Endodermal cell (in vitro differentiated cells): ENCODE measurements at regions not wholly inside any gene's neighbourhood (a gene's known extent, or its start where the extent isn't known, plus 50 kb on each side); places are given as distances from the start of the nearest gene placed in this dataset.
"Not testable (repeated sequence)": the region's sequence is repeated elsewhere in the genome, so short reads cannot be mapped to it uniquely, and the experiment has no call there.

Experiments
- DNase-seq: peaks from one replicate; pipeline ENCODE4 v3.0.0-alpha.2; 2017
- H3K27ac ChIP-seq: 2 replicates; pipeline ENCODE4 v1.5.1; 2013; ENCODE audit warnings: mild to moderate bottlenecking, low read depth, low read length, moderate library complexity
- H3K27me3 ChIP-seq: 2 replicates; pipeline ENCODE4 v1.6.1; 2013; ENCODE audit warnings: mild to moderate bottlenecking, low read length, moderate library complexity; ENCODE audit not compliant: insufficient read depth, control insufficient read depth, poor library complexity, severe bottlenecking
- H3K36me3 ChIP-seq: 2 replicates; pipeline ENCODE4 v1.7.0; 2013; ENCODE audit warnings: mild to moderate bottlenecking, low read length, moderate library complexity; ENCODE audit not compliant: control insufficient read depth, insufficient read depth
- H3K4me1 ChIP-seq: one replicate; pipeline ENCODE4 v1.7.0; 2013; ENCODE audit warnings: low read length; ENCODE audit not compliant: control insufficient read depth, insufficient read depth
- H3K4me3 ChIP-seq: 2 replicates; pipeline ENCODE4 v1.5.1; 2013; ENCODE audit warnings: mild to moderate bottlenecking, low read length, moderate library complexity
- H3K9ac ChIP-seq: 2 replicates; pipeline ENCODE4 v1.6.1; 2013; ENCODE audit warnings: mild to moderate bottlenecking, low read length, moderate library complexity; ENCODE audit not compliant: poor library complexity, severe bottlenecking; ENCODE audit errors: extremely low read depth
- H3K9me3 ChIP-seq: 2 replicates; pipeline ENCODE4 v1.6.1; 2013; ENCODE audit warnings: mild to moderate bottlenecking, low read length, moderate library complexity; ENCODE audit not compliant: control insufficient read depth
- H3K27ac Mint-ChIP-seq: 2 replicates; pipeline ENCODE4 v1.8.0; 2020; ENCODE audit warnings: mixed read lengths
- H3K27me3 Mint-ChIP-seq: 2 replicates; pipeline ENCODE4 v1.8.0; 2021; ENCODE audit warnings: mild to moderate bottlenecking, mixed read lengths; ENCODE audit not compliant: insufficient read depth
- H3K36me3 Mint-ChIP-seq: 2 replicates; pipeline ENCODE4 v1.8.0; 2020; ENCODE audit warnings: low read depth, mixed read lengths
- H3K4me1 Mint-ChIP-seq: 2 replicates; pipeline ENCODE4 v1.8.0; 2020; ENCODE audit warnings: mixed read lengths
- H3K4me3 Mint-ChIP-seq: 2 replicates; pipeline ENCODE4 v1.8.0; 2020; ENCODE audit warnings: mild to moderate bottlenecking, moderate library complexity, mixed read lengths
- H3K9me3 Mint-ChIP-seq: 2 replicates; pipeline ENCODE4 v1.8.0; 2020; ENCODE audit warnings: mild to moderate bottlenecking, mixed read lengths
- CTCF ChIP-seq: fragments of 200-600 bp; sonication (generic); conservative IDR thresholded peaks from 2 replicates; pipeline ENCODE4 v1.5.0; 2021; ENCODE audit warnings: antibody characterized with exemption, mild to moderate bottlenecking
- WGBS, 2 experiments: methylation state at CpG; one replicate each; pipeline versions ENCODE4 v1.1.5 to v1.1.7; 2013; ENCODE audit warnings: missing lambda C conversion rate in 2 of 2, mixed read lengths in 1 of 2; ENCODE audit not compliant: insufficient coverage in 1 of 2, insufficient read length in 1 of 2; 5-methylcytosine and 5-hydroxymethylcytosine counted together

- Histone ChIP-seq H3K9ac (no peak overlapping the region), H3K4me3 (no peak overlapping the region), H3K27me3 (no peaks in the 10 kb centered on the region), H3K9me3 (peaks cover 34% of the 10 kb centered on the region), H3K36me3 (no peaks in the 10 kb centered on the region), H3K27ac (no peak overlapping the region), H3K4me1 (no peaks in the 10 kb centered on the region)
- no peak overlapping the region for H3K4me3 Mint-ChIP-seq
- 83 to 100% methylated on average over 1 of the region's 1 CpG for WGBS, 2 experiments
- TF ChIP-seq CTCF, result no peak
- no peaks in the 10 kb centered on the region for H3K27me3 Mint-ChIP-seq
- DNase-seq, result no peak
- peaks cover 50% of the 10 kb centered on the region for H3K9me3 Mint-ChIP-seq
- H3K27ac Mint-ChIP-seq, result no peak overlapping the region
- H3K36me3 Mint-ChIP-seq, result no peaks in the 10 kb centered on the region
- H3K4me1 Mint-ChIP-seq, result no peaks in the 10 kb centered on the region
These were observed 405.0 kb downstream of the RAP2B start for GRCh38 chr3:153567011-153567410.

DNA sequence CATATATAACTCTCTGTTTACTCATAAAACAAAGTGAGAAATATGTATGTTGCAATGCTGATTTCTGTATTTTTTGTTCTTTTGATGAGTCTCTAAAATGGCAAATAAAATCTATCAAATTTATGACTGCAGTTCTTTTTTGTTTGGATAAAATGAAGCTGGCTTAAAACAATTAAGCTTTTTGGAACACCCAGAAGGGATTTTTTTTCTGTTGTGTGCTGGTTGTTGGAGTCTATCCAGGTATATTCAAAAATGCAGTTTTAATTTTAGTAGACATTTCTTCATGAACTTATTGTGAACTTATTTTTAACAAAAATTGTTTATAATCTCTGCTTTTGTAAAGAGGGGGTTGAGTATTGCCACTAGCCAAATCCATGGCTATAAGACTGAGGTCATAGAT is 405.5 kb downstream of the RAP2B start:
- Mint-ChIP-seq H3K27me3 (no peaks in the 10 kb centered on the region), H3K27ac (no peak overlapping the region), H3K36me3 (no peaks in the 10 kb centered on the region), H3K9me3 (peaks cover 45% of the 10 kb centered on the region), H3K4me1 (no peaks in the 10 kb centered on the region), H3K4me3 (no peak overlapping the region)
- no peak overlapping the region for H3K27ac ChIP-seq
- H3K36me3 ChIP-seq, result no peaks in the 10 kb centered on the region
- DNase-seq, result no peak
- H3K9me3 ChIP-seq, result peaks cover 34% of the 10 kb centered on the region
- H3K4me3 ChIP-seq, result no peak overlapping the region
- no peaks in the 10 kb centered on the region for H3K27me3 ChIP-seq
- no peak overlapping the region for H3K9ac ChIP-seq
- no peaks in the 10 kb centered on the region for H3K4me1 ChIP-seq
- no peak for TF ChIP-seq CTCF

DNA sequence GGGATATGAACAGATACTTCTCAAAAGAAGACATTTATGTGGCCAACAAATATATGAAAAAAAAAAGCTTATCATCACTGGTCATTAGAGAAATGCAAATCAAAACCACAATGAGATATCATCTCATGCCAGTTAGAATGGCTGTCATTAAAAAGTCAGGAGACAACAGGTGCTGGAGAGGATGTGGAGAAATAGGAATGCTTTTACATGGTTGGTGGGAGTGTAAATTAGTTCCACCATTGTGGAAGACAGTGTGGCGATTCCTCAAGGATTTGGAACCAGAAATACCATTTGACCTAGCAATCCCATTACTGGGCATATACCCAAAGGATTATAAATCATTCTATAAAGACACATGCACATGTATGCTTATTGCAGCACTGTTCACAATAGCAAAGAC is 408.5 kb downstream of the RAP2B start:
- 77% methylated on average over 1 of the region's 1 CpG; no CpG with 5 or more reads in 1 of the 2 experiments for WGBS, 2 experiments
- H3K27me3 Mint-ChIP-seq, H3K4me1 ChIP-seq, H3K27me3 ChIP-seq, H3K4me3 ChIP-seq, H3K4me3 Mint-ChIP-seq, H3K36me3 ChIP-seq, H3K27ac ChIP-seq, DNase-seq, H3K27ac Mint-ChIP-seq, H3K36me3 Mint-ChIP-seq, H3K4me1 Mint-ChIP-seq, H3K9ac ChIP-seq: not testable (repeated sequence)
- H3K9me3 ChIP-seq, result peaks cover 12% of the 10 kb centered on the region
- peaks cover 18% of the 10 kb centered on the region for H3K9me3 Mint-ChIP-seq

- no peak for TF ChIP-seq CTCF
- Mint-ChIP-seq H3K27me3 (no peaks in the 10 kb centered on the region), H3K4me1 (no peaks in the 10 kb centered on the region), H3K9me3 (peaks cover 16% of the 10 kb centered on the region), H3K36me3 (no peaks in the 10 kb centered on the region), H3K27ac (no peak overlapping the region), H3K4me3 (no peak overlapping the region)
- peaks cover 8% of the 10 kb centered on the region for H3K9me3 ChIP-seq
- no peak overlapping the region for H3K4me3 ChIP-seq
- no peaks in the 10 kb centered on the region for H3K27me3 ChIP-seq
- no peak for DNase-seq
- WGBS, 2 experiments, result 87 to 100% methylated on average over 2 to 3 of the region's 3 CpGs
- no peaks in the 10 kb centered on the region for H3K4me1 ChIP-seq
- H3K9ac ChIP-seq, result no peak overlapping the region
- no peak overlapping the region for H3K27ac ChIP-seq
- H3K36me3 ChIP-seq, result no peaks in the 10 kb centered on the region
These were observed 410.1 kb downstream of the RAP2B start for GRCh38 chr3:153572165-153572564.
